ENCODE measurements at regions not wholly inside any gene's neighbourhood (a gene's known extent, or its start where the extent isn't known, plus 50 kb on each side); places are given as distances from the start of the nearest gene placed in this dataset.

- Histone ChIP-seq H3K27ac (no peak overlapping the region), H3K9me3 (no peaks in the 10 kb centered on the region), H3K4me1 (no peaks in the 10 kb centered on the region), H3K36me3 (no peaks in the 10 kb centered on the region), H3K27me3 (no peaks in the 10 kb centered on the region), H3K4me3 (no peak overlapping the region)
- DNase-seq (ENCODE audit: low spot score in 2 of 2): no peak
- intact Hi-C loops (cut with DNase I): no loop called here
- TF ChIP-seq CTCF (IDR thresholded peaks at IDR 0.05): no peak
Measured at GRCh38 chr3:177430653-177431052, 233.4 kb upstream of the TBL1XR1 start.

- intact Hi-C loops (cut with DNase I): no loop called here
- H3K27me3 ChIP-seq: no peaks in the 10 kb centered on the region
- TF ChIP-seq CTCF (IDR thresholded peaks at IDR 0.05): no peak
- H3K9me3 ChIP-seq: no peaks in the 10 kb centered on the region
- H3K36me3 ChIP-seq: no peaks in the 10 kb centered on the region
- H3K4me3 ChIP-seq: no peak overlapping the region
- no peak overlapping the region for H3K27ac ChIP-seq
- DNase-seq (ENCODE audit: low spot score in 2 of 2): no peak
- no peaks in the 10 kb centered on the region for H3K4me1 ChIP-seq
Measured at GRCh38 chr3:177431525-177432176, 234.4 kb upstream of the TBL1XR1 start.

GRCh38 chr3:177435301-177435700, 238.0 kb upstream of the TBL1XR1 start:
- H3K27me3 ChIP-seq: no peaks in the 10 kb centered on the region
- no peak overlapping the region for H3K4me3 ChIP-seq
- H3K36me3 ChIP-seq: no peaks in the 10 kb centered on the region
- no peaks in the 10 kb centered on the region for H3K9me3 ChIP-seq
- H3K4me1 ChIP-seq: no peaks in the 10 kb centered on the region
- no peak overlapping the region for H3K27ac ChIP-seq
- intact Hi-C loops (cut with DNase I): no loop called here
- DNase-seq (ENCODE audit: low spot score in 2 of 2): no peak
- no peak for TF ChIP-seq CTCF (IDR thresholded peaks at IDR 0.05)

GRCh38 chr3:177437513-177438337, 240.4 kb upstream of the TBL1XR1 start:
- no peak for DNase-seq (ENCODE audit: low spot score in 2 of 2)
- Histone ChIP-seq H3K4me1 (no peaks in the 10 kb centered on the region), H3K4me3 (no peak overlapping the region), H3K36me3 (no peaks in the 10 kb centered on the region), H3K27ac (no peak overlapping the region), H3K27me3 (no peaks in the 10 kb centered on the region), H3K9me3 (no peaks in the 10 kb centered on the region)
- intact Hi-C loops (cut with DNase I): no loop called here
- no peak for TF ChIP-seq CTCF (IDR thresholded peaks at IDR 0.05)

GRCh38 chr3:177438596-177439220, 241.4 kb upstream of the TBL1XR1 start:
- Histone ChIP-seq H3K4me3 (no peak overlapping the region), H3K36me3 (no peaks in the 10 kb centered on the region), H3K4me1 (no peaks in the 10 kb centered on the region), H3K27me3 (no peaks in the 10 kb centered on the region), H3K9me3 (no peaks in the 10 kb centered on the region), H3K27ac (no peak overlapping the region)
- TF ChIP-seq CTCF (IDR thresholded peaks at IDR 0.05): no peak
- intact Hi-C loops (cut with DNase I): no loop called here
- no peak for DNase-seq (ENCODE audit: low spot score in 2 of 2)

All from ascending aorta (tissue), 2 donors.